GM21515 (cell line): ENCODE measurements at regions not wholly inside any gene's neighbourhood (a gene's known extent, or its start where the extent isn't known, plus 50 kb on each side); places are given as distances from the start of the nearest gene placed in this dataset.
"Not testable (repeated sequence)": the region's sequence is repeated elsewhere in the genome, so short reads cannot be mapped to it uniquely, and the experiment has no call there.

Experiments
- ATAC-seq: cut with Tn5 transposase; IDR thresholded peaks from one replicate; pipeline ENCODE4 v1.9.1; 2021; ENCODE audit not compliant: unreplicated experiment

GRCh38 chr3:6066868-6067578 lies 793.9 kb upstream of the GRM7 start:
- not testable (repeated sequence) for ATAC-seq

- ATAC-seq: no peak
These were observed 786.0 kb upstream of the GRM7 start for GRCh38 chr3:6074952-6075351.

GRCh38 chr3:6078436-6078835 lies 782.5 kb upstream of the GRM7 start:
- no peak for ATAC-seq

GRCh38 chr3:6079011-6079410 lies 781.9 kb upstream of the GRM7 start:
- ATAC-seq: no peak

GRCh38 chr3:6079561-6080179 lies 781.2 kb upstream of the GRM7 start:
- ATAC-seq: no peak

GRCh38 chr3:6088433-6088832 lies 772.5 kb upstream of the GRM7 start:
- no peak for ATAC-seq

- no peak for ATAC-seq
These were observed 771.1 kb upstream of the GRM7 start for GRCh38 chr3:6089780-6090179.

GRCh38 chr3:6091262-6091661 lies 769.7 kb upstream of the GRM7 start:
- no peak for ATAC-seq

GRCh38 chr3:6095006-6095405 lies 765.9 kb upstream of the GRM7 start:
- ATAC-seq: no peak

GRCh38 chr3:6097021-6097420 lies 763.9 kb upstream of the GRM7 start:
- ATAC-seq: no peak

- ATAC-seq: no peak
These were observed 763.4 kb upstream of the GRM7 start for GRCh38 chr3:6097556-6097955.

GRCh38 chr3:6098516-6099157 lies 762.3 kb upstream of the GRM7 start:
- no peak for ATAC-seq

GRCh38 chr3:6099458-6100075 lies 761.3 kb upstream of the GRM7 start:
- no peak for ATAC-seq

GRCh38 chr3:6105187-6105586 lies 755.7 kb upstream of the GRM7 start:
- no peak for ATAC-seq

GRCh38 chr3:6108957-6109356 lies 752.0 kb upstream of the GRM7 start:
- ATAC-seq: no peak

GRCh38 chr3:6110451-6110850 lies 750.5 kb upstream of the GRM7 start:
- ATAC-seq: no peak

GRCh38 chr3:6112546-6112945 lies 748.4 kb upstream of the GRM7 start:
- ATAC-seq: no peak

GRCh38 chr3:6113338-6113737 lies 747.6 kb upstream of the GRM7 start:
- no peak for ATAC-seq

GRCh38 chr3:6119367-6119766 lies 741.5 kb upstream of the GRM7 start:
- ATAC-seq: no peak

GRCh38 chr3:6120786-6121185 lies 740.1 kb upstream of the GRM7 start:
- no peak for ATAC-seq

- ATAC-seq: no peak
These were observed 736.0 kb upstream of the GRM7 start for GRCh38 chr3:6124875-6125274.

GRCh38 chr3:6125520-6125919 lies 735.4 kb upstream of the GRM7 start:
- ATAC-seq: no peak
